Stimulated activated naive CD8-positive, alpha-beta T cell treated with anti-CD3 and anti-CD28 coated beads, Interleukin-15, amount 100 ng/mL, for 72 hours (primary cell): ENCODE measurements at regions not wholly inside any gene's neighbourhood (a gene's known extent, or its start where the extent isn't known, plus 50 kb on each side); places are given as distances from the start of the nearest gene placed in this dataset.

ENCODE experiments used
- ATAC-seq: fragments of 150-1000 bp; cut with Tn5 transposase; 2 replicates; pipeline ENCODE4 v1.10.0; 2021; ENCODE audit warnings: mild to moderate bottlenecking, moderate library complexity
- DNase-seq, 2 donors: peaks; one replicate each; pipeline ENCODE4 v3.0.0; 2021 to 2022
- H3K27ac Mint-ChIP-seq, 2 donors: one replicate each; pipeline ENCODE4 v1.8.0; 2022; ENCODE audit warnings: mild to moderate bottlenecking in 2 of 2, mixed read lengths in 2 of 2, moderate library complexity in 2 of 2
- H3K27me3 Mint-ChIP-seq: one replicate; pipeline ENCODE4 v1.8.0; 2022; ENCODE audit warnings: mixed read lengths
- H3K4me1 Mint-ChIP-seq: one replicate; pipeline ENCODE4 v1.8.0; 2022; ENCODE audit warnings: mild to moderate bottlenecking, mixed read lengths
- H3K4me3 Mint-ChIP-seq, 2 donors: one replicate each; pipeline ENCODE4 v1.8.0; 2022; ENCODE audit warnings: mild to moderate bottlenecking in 2 of 2, mixed read lengths in 2 of 2, moderate library complexity in 1 of 2
- H3K9me3 Mint-ChIP-seq, 2 donors: one replicate each; pipeline ENCODE4 v1.8.0; 2022; ENCODE audit warnings: mixed read lengths in 2 of 2

- no peak for DNase-seq
- Mint-ChIP-seq H3K27ac (no peak overlapping the region), H3K27me3 (peaks cover 8% of the 10 kb centered on the region), H3K4me3 (no peak overlapping the region), H3K9me3 (no peaks in the 10 kb centered on the region), H3K4me1 (no peaks in the 10 kb centered on the region)
- no peak for ATAC-seq
These were observed 178.0 kb downstream of the PHETA1 start for GRCh38 chr12:111190741-111191526.

GRCh38 chr12:111189792-111190191 lies 179.1 kb downstream of the PHETA1 start:
- DNase-seq: no peak
- Mint-ChIP-seq H3K27me3 (peaks cover 3% of the 10 kb centered on the region), H3K4me1 (no peaks in the 10 kb centered on the region), H3K4me3 (no peak overlapping the region), H3K9me3 (no peaks in the 10 kb centered on the region), H3K27ac (no peak overlapping the region)
- ATAC-seq: no peak

- DNase-seq (no peak), ATAC-seq (no peak)
- Mint-ChIP-seq H3K27ac (no peak overlapping the region), H3K4me3 (no peak overlapping the region), H3K4me1 (no peaks in the 10 kb centered on the region), H3K27me3 (no peaks in the 10 kb centered on the region), H3K9me3 (no peaks in the 10 kb centered on the region)
These were observed 180.5 kb downstream of the PHETA1 start for GRCh38 chr12:111188436-111188835.

GRCh38 chr12:111186347-111186746 lies 182.5 kb downstream of the PHETA1 start:
- Mint-ChIP-seq H3K4me1 (no peaks in the 10 kb centered on the region), H3K27me3 (peaks cover 20% of the 10 kb centered on the region), H3K4me3 (no peak overlapping the region), H3K9me3 (no peaks in the 10 kb centered on the region), H3K27ac (no peak overlapping the region)
- DNase-seq (no peak), ATAC-seq (no peak)

DNA sequence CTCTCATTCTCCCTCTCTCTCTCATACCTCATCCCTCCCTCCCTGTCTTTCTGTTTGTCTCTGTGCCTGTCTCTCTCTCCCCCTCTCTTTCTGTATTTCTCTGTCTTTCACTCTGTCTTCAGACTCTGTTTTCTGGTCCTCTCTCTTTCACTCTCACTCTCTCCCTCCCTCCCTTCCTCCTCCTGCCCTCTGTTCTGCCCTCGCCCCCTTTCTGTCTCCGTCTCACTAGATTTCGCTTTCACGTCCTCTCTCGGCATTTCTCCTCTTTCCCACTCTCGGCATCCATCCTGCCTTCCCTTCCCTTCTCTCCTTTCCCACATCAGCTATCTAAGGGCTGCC lies 183.0 kb downstream of the PHETA1 start:
- H3K27me3 Mint-ChIP-seq: peaks cover 25% of the 10 kb centered on the region
- no peak overlapping the region for H3K27ac Mint-ChIP-seq
- no peaks in the 10 kb centered on the region for H3K4me1 Mint-ChIP-seq
- H3K4me3 Mint-ChIP-seq: no peak overlapping the region
- ATAC-seq (no peak), DNase-seq (no peak)
- H3K9me3 Mint-ChIP-seq: no peaks in the 10 kb centered on the region

GRCh38 chr12:111185206-111185888 lies 183.5 kb downstream of the PHETA1 start:
- DNase-seq (no peak), ATAC-seq (no peak)
- H3K9me3 Mint-ChIP-seq: no peaks in the 10 kb centered on the region
- peaks cover 30% of the 10 kb centered on the region for H3K27me3 Mint-ChIP-seq
- H3K4me3 Mint-ChIP-seq: no peak overlapping the region
- no peak overlapping the region for H3K27ac Mint-ChIP-seq
- no peaks in the 10 kb centered on the region for H3K4me1 Mint-ChIP-seq

- Mint-ChIP-seq H3K4me3 (no peak overlapping the region), H3K27me3 (peaks cover 42% of the 10 kb centered on the region), H3K27ac (no peak overlapping the region), H3K4me1 (no peaks in the 10 kb centered on the region), H3K9me3 (no peaks in the 10 kb centered on the region)
- DNase-seq: no peak
- ATAC-seq: no peak
These were observed 184.7 kb downstream of the PHETA1 start for GRCh38 chr12:111184161-111184560.

DNA sequence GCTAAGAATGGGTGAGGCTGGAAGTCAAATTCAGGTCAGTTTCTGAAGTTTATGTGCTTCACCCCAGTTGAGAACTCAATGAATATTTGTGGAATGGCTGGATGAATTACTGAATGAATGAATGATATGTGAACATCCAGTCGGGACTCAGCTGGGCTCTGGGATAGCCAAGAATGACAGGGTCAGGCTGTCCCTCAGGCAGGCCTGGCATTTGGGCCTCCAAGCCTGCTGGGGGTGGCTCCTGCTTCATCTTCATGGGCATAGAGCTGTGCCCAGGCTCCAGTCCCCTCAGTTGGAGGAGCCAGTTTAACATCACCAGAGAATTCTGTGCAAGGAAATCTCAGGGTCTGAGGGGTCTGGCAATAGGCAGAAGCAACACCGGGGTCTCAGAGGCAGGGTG lies 185.8 kb downstream of the PHETA1 start:
- Mint-ChIP-seq H3K27ac (no peak overlapping the region), H3K27me3 (peaks cover 52% of the 10 kb centered on the region), H3K4me1 (no peaks in the 10 kb centered on the region), H3K4me3 (no peak overlapping the region), H3K9me3 (no peaks in the 10 kb centered on the region)
- DNase-seq (no peak), ATAC-seq (no peak)

- no peak overlapping the region for H3K4me3 Mint-ChIP-seq
- no peak overlapping the region for H3K27ac Mint-ChIP-seq
- H3K4me1 Mint-ChIP-seq: no peaks in the 10 kb centered on the region
- ATAC-seq: no peak
- no peaks in the 10 kb centered on the region for H3K9me3 Mint-ChIP-seq
- H3K27me3 Mint-ChIP-seq: peaks cover 52% of the 10 kb centered on the region
- no peak for DNase-seq
These were observed 186.5 kb downstream of the PHETA1 start for GRCh38 chr12:111182382-111182781.

GRCh38 chr12:111181143-111181726 lies 187.7 kb downstream of the PHETA1 start:
- H3K9me3 Mint-ChIP-seq: no peaks in the 10 kb centered on the region
- ATAC-seq: no peak
- no peak overlapping the region for H3K4me3 Mint-ChIP-seq
- H3K27ac Mint-ChIP-seq: no peak overlapping the region
- H3K4me1 Mint-ChIP-seq: no peaks in the 10 kb centered on the region
- H3K27me3 Mint-ChIP-seq: peaks cover 52% of the 10 kb centered on the region
- DNase-seq: no peak

- no peak for ATAC-seq
- peak overlapping the region in 1 of 2 donors; percentile 72 for H3K27ac Mint-ChIP-seq
- no peak for DNase-seq
- no peaks in the 10 kb centered on the region for H3K4me1 Mint-ChIP-seq
- H3K4me3 Mint-ChIP-seq: no peak overlapping the region
- H3K9me3 Mint-ChIP-seq: no peaks in the 10 kb centered on the region
- H3K27me3 Mint-ChIP-seq: peaks cover 52% of the 10 kb centered on the region
These were observed 188.3 kb downstream of the PHETA1 start for GRCh38 chr12:111180426-111181142.

GRCh38 chr12:111178181-111179081 lies 190.5 kb downstream of the PHETA1 start:
- Mint-ChIP-seq H3K9me3 (no peaks in the 10 kb centered on the region), H3K27me3 (peaks cover 52% of the 10 kb centered on the region), H3K27ac (no peak overlapping the region), H3K4me3 (no peak overlapping the region), H3K4me1 (peaks cover 5% of the 10 kb centered on the region)
- ATAC-seq: no peak
- no peak for DNase-seq

DNA sequence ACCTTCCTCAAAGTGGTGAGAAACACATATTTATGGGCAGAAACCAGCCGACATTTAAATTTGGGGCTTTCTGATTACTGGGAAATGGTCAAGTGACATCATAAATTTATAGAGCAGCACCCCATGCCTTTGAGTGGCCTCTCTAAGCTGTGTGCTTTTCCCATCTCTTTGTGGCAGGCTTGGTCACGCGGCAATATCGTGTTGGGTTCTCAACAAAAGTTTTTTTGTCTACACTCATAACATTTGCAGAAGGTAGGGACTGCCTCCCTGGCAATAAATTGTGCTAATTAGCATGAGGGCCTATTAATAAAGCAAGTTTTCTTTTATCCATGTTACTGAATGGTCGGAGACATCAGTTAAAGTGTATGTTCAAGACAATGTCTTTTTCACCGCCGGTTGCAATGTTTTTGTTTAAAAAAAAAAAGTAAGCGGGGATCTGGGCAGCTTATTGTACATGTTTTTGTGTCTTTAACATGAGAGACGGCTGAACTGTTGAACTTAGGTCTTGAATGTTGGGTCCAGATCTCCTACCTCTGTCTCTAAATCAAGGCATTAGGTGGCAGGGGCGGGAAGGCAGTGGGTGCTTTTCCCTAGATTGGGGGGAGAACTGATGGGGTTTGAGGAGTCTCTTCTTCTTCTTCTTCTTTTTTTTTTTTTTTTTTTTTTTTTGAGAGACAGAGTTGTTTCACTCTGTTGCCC lies 193.3 kb downstream of the PHETA1 start:
- no peaks in the 10 kb centered on the region for H3K9me3 Mint-ChIP-seq
- DNase-seq: no peak
- no peak overlapping the region for H3K27ac Mint-ChIP-seq
- H3K27me3 Mint-ChIP-seq: peaks cover 24% of the 10 kb centered on the region
- H3K4me3 Mint-ChIP-seq: no peak overlapping the region
- H3K4me1 Mint-ChIP-seq: peaks cover 9% of the 10 kb centered on the region
- ATAC-seq: no peak

DNA sequence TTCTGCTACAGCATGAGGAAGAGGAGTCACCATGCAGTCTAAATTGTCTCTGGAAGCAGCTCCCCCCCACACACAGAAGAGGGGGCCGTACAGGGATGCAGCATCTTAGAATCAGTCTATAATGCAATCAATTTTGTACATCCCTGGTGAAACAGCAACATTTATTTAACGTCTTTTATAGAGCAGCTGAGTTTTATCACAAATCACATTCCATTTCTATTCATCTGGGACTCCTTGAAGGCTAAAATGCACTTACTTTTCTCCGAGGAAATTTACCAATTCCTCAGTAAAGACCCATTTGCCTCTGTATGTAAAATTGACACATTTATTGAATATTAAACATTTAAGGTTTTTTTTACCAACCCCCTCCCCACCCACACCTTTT lies 193.9 kb downstream of the PHETA1 start:
- Mint-ChIP-seq H3K4me3 (no peak overlapping the region), H3K9me3 (no peaks in the 10 kb centered on the region), H3K4me1 (peaks cover 11% of the 10 kb centered on the region), H3K27me3 (peaks cover 18% of the 10 kb centered on the region), H3K27ac (no peak overlapping the region)
- no peak for ATAC-seq
- no peak for DNase-seq
